SK-N-SH (cell line): ENCODE measurements at regions not wholly inside any gene's neighbourhood (a gene's known extent, or its start where the extent isn't known, plus 50 kb on each side); places are given as distances from the start of the nearest gene placed in this dataset.

Source experiments
- ELF1 ChIP-seq: IDR thresholded peaks from 2 replicates; pipeline ENCODE4 v1.4.0; 2012
- EP300 ChIP-seq, 2 experiments: IDR thresholded peaks; 2 replicates each; pipeline versions ENCODE4 v1.4.0 to v1.6.1; 2012; ENCODE audit warnings: borderline replicate concordance in 1 of 2, low read depth in 1 of 2, low read length in 1 of 2
- GABPA ChIP-seq: IDR thresholded peaks from 2 replicates; pipeline ENCODE4 v1.4.0; 2012; ENCODE audit warnings: low read depth, mild to moderate bottlenecking
- GATA2 ChIP-seq: sonication (generic); formaldehyde crosslinking; IDR thresholded peaks from 2 replicates; pipeline ENCODE4 v1.5.0; 2020; ENCODE audit warnings: mild to moderate bottlenecking, missing genetic modification reagents
- MXI1 ChIP-seq: IDR thresholded peaks from 2 replicates; pipeline ENCODE4 v1.6.1; 2012; ENCODE audit warnings: mild to moderate bottlenecking, low read depth, low read length, improper control_type of control experiment
- POLR2AphosphoS5 ChIP-seq: IDR thresholded peaks from 2 replicates; pipeline ENCODE4 v1.6.1; 2012; ENCODE audit warnings: low read depth, low read length
- REST ChIP-seq: IDR thresholded peaks from 2 replicates; pipeline ENCODE4 v1.6.1; 2012; ENCODE audit warnings: mild to moderate bottlenecking, low read depth, low read length, moderate library complexity
- RFX5 ChIP-seq: IDR thresholded peaks from 2 replicates; pipeline ENCODE4 v1.6.1; 2012; ENCODE audit warnings: mild to moderate bottlenecking, improper control_type of control experiment, low read length
- ZBTB33 ChIP-seq: IDR thresholded peaks from 2 replicates; pipeline ENCODE4 v1.4.0; 2012; ENCODE audit warnings: low read depth, borderline replicate concordance
- TF ChIP-seq, protein P1 (sequence below): fragments of 150-350 bp; IDR thresholded peaks from 2 replicates; pipeline ENCODE4 v1.6.1; 2017; ENCODE audit warnings: antibody characterized with exemption, low read length, low read depth, borderline replicate concordance
- TF ChIP-seq, protein P2 (sequence below): IDR thresholded peaks from 2 replicates; pipeline ENCODE4 v1.4.0; 2012; ENCODE audit warnings: low read depth
- TF ChIP-seq, protein P3 (sequence below): fragments of 200-600 bp; sonication (generic); IDR thresholded peaks from 2 replicates; pipeline ENCODE4 v1.6.1; 2017; ENCODE audit warnings: antibody characterized with exemption, mild to moderate bottlenecking, moderate library complexity
- TF ChIP-seq, protein P4 (sequence below): IDR thresholded peaks from 2 replicates; pipeline ENCODE4 v1.4.0; 2012; ENCODE audit warnings: low read depth, borderline replicate concordance
- TF ChIP-seq, protein P5 (sequence below): IDR thresholded peaks from 2 replicates; pipeline ENCODE4; 2012

- TF ChIP-seq, protein P1, sequence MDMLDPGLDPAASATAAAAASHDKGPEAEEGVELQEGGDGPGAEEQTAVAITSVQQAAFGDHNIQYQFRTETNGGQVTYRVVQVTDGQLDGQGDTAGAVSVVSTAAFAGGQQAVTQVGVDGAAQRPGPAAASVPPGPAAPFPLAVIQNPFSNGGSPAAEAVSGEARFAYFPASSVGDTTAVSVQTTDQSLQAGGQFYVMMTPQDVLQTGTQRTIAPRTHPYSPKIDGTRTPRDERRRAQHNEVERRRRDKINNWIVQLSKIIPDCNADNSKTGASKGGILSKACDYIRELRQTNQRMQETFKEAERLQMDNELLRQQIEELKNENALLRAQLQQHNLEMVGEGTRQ, result no peak
- no peak for TF ChIP-seq MXI1
- TF ChIP-seq EP300 (IDR thresholded peaks at IDR 0.05; ENCODE audit: borderline replicate concordance in 1 of 2, low read depth in 1 of 2, low read length in 1 of 2), result no peak
- TF ChIP-seq GATA2 (CRISPR knock-in tag), result no peak
- TF ChIP-seq, protein P2, sequence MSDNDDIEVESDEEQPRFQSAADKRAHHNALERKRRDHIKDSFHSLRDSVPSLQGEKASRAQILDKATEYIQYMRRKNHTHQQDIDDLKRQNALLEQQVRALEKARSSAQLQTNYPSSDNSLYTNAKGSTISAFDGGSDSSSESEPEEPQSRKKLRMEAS, result no peak
- TF ChIP-seq ELF1, result no peak
- TF ChIP-seq, protein P3, sequence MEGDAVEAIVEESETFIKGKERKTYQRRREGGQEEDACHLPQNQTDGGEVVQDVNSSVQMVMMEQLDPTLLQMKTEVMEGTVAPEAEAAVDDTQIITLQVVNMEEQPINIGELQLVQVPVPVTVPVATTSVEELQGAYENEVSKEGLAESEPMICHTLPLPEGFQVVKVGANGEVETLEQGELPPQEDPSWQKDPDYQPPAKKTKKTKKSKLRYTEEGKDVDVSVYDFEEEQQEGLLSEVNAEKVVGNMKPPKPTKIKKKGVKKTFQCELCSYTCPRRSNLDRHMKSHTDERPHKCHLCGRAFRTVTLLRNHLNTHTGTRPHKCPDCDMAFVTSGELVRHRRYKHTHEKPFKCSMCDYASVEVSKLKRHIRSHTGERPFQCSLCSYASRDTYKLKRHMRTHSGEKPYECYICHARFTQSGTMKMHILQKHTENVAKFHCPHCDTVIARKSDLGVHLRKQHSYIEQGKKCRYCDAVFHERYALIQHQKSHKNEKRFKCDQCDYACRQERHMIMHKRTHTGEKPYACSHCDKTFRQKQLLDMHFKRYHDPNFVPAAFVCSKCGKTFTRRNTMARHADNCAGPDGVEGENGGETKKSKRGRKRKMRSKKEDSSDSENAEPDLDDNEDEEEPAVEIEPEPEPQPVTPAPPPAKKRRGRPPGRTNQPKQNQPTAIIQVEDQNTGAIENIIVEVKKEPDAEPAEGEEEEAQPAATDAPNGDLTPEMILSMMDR, result no peak
- no peak for TF ChIP-seq REST
- no peak for TF ChIP-seq POLR2AphosphoS5
- TF ChIP-seq, protein P4, sequence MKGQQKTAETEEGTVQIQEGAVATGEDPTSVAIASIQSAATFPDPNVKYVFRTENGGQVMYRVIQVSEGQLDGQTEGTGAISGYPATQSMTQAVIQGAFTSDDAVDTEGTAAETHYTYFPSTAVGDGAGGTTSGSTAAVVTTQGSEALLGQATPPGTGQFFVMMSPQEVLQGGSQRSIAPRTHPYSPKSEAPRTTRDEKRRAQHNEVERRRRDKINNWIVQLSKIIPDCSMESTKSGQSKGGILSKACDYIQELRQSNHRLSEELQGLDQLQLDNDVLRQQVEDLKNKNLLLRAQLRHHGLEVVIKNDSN, result no peak
- TF ChIP-seq, protein P5, sequence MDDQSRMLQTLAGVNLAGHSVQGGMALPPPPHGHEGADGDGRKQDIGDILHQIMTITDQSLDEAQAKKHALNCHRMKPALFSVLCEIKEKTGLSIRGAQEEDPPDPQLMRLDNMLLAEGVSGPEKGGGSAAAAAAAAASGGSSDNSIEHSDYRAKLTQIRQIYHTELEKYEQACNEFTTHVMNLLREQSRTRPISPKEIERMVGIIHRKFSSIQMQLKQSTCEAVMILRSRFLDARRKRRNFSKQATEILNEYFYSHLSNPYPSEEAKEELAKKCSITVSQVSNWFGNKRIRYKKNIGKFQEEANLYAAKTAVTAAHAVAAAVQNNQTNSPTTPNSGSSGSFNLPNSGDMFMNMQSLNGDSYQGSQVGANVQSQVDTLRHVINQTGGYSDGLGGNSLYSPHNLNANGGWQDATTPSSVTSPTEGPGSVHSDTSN, result no peak
- no peak for TF ChIP-seq ZBTB33
- TF ChIP-seq RFX5, result no peak
- no peak for TF ChIP-seq GABPA
Observed at GRCh38 chr12:23004473-23005020, 379.6 kb downstream of the ETNK1 start.
